GM21619 (cell line): ENCODE measurements at regions not wholly inside any gene's neighbourhood (a gene's known extent, or its start where the extent isn't known, plus 50 kb on each side); places are given as distances from the start of the nearest gene placed in this dataset.
"Not testable (repeated sequence)": the region's sequence is repeated elsewhere in the genome, so short reads cannot be mapped to it uniquely, and the experiment has no call there.

Experiments
- ATAC-seq: cut with Tn5 transposase; IDR thresholded peaks from one replicate; pipeline ENCODE4 v1.9.1; 2021; ENCODE audit not compliant: unreplicated experiment

GRCh38 chrY:22472027-22472426, 68.8 kb downstream of the RBMY1J start:
- ATAC-seq = not testable (repeated sequence)

- ATAC-seq = not testable (repeated sequence)
These were observed 74.6 kb downstream of the RBMY1J start for GRCh38 chrY:22477846-22478245.

GRCh38 chrY:22484465-22484864, 81.3 kb downstream of the RBMY1J start:
- not testable (repeated sequence) for ATAC-seq

- not testable (repeated sequence) for ATAC-seq
These were observed 85.5 kb downstream of the RBMY1J start for GRCh38 chrY:22488688-22489087.

GRCh38 chrY:22499756-22500155, 96.5 kb downstream of the RBMY1J start:
- ATAC-seq = not testable (repeated sequence)

DNA sequence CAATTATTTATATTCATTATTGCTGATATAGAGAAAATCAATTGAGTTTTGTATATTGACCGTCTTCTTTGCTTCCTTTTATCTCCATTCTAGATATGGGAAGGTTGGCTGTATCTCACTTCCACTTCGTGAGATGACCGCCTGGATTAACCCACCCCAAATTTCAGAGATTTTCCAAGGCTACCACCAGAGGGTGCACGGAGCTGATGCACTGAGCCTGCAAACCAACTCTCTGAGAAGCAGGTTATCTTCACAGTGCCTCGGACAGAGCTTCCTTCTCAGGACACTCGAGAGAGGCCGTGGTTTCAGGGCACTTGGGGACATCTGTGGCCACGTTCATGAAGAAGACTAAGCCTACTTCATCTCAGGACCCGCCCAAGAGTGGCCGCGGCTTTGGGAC, 110.5 kb downstream of the RBMY1J start:
- not testable (repeated sequence) for ATAC-seq

GRCh38 chrY:22525841-22526240, 122.6 kb downstream of the RBMY1J start:
- not testable (repeated sequence) for ATAC-seq

- not testable (repeated sequence) for ATAC-seq
These were observed 169.8 kb downstream of the RBMY1J start for GRCh38 chrY:22572975-22573374.

DNA sequence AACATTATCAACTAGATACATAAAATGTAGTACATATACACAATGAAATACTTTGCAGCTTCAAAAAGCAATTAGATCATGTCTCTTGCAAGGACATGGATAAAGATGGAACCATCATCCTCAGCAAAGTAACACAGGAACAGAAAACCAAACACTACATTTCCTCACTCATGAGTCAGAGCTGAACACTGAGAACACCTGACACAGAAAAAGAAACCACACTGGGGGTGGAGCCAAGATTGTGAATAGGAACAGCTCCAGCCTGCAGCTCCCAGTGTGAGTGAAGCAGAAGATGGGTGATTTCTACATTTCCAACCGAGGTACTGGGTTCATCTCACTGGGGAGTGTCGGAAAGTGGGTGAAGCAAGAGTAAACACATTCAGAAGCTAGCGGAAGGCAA, 195.6 kb downstream of the RBMY1J start:
- ATAC-seq = peak; percentile 73

- not testable (repeated sequence) for ATAC-seq
These were observed 201.8 kb downstream of the RBMY1J start for GRCh38 chrY:22605036-22605435.

GRCh38 chrY:22605658-22606057, 202.4 kb downstream of the RBMY1J start:
- not testable (repeated sequence) for ATAC-seq

DNA sequence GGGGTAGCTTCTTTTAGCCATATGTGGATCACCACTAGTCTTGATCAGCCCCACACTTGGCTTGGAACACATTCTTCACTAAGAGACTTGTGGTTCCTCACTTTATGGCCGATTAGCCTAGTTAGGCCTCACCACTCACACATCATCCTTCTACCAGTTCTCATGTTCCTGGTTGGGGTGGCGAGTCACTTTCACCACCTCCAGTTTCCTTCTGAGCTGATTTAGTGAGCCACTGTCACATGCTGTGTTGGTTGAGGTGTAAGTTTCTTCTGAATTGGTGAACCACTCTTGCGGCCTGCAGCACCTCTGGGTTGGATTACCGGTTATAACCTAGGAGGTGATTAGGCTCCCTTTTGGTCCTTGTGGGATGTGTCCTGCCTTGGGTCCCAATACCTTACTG, 203.7 kb downstream of the RBMY1J start:
- ATAC-seq = not testable (repeated sequence)

DNA sequence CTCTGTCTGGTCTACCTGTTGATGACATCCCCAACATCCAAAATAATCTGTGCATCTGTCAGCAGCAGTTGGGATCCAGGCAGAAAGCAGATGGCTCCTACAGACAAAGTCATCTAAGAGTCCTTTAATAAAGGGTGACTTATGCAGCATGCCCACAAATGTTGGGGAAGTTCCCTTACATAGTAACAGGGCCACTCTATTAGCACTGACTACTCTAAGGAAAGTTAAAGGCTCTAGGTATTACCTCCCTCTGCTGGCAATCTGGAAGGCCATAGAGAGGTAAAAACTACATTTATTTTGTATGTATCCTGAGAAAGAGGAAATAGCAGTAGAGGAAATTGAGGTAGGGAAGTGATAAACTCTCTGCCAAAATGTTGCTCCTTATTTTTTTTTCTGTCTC, 209.6 kb downstream of the RBMY1J start:
- ATAC-seq = not testable (repeated sequence)
